Gastroesophageal sphincter (tissue), 2 donors: ENCODE measurements at regions not wholly inside any gene's neighbourhood (a gene's known extent, or its start where the extent isn't known, plus 50 kb on each side); places are given as distances from the start of the nearest gene placed in this dataset.

Source experiments
- POLR2A ChIP-seq, 2 donors: fragments of 450-650 bp; IDR thresholded peaks; one replicate each; pipeline ENCODE4 v1.6.1; 2017; ENCODE audit warnings: antibody characterized with exemption in 2 of 2, mild to moderate bottlenecking in 2 of 2, moderate library complexity in 1 of 2
- POLR2AphosphoS5 ChIP-seq: sonication (generic); formaldehyde crosslinking; IDR thresholded peaks from one replicate; pipeline ENCODE4 v1.6.1; 2017; ENCODE audit warnings: antibody characterized with exemption

DNA sequence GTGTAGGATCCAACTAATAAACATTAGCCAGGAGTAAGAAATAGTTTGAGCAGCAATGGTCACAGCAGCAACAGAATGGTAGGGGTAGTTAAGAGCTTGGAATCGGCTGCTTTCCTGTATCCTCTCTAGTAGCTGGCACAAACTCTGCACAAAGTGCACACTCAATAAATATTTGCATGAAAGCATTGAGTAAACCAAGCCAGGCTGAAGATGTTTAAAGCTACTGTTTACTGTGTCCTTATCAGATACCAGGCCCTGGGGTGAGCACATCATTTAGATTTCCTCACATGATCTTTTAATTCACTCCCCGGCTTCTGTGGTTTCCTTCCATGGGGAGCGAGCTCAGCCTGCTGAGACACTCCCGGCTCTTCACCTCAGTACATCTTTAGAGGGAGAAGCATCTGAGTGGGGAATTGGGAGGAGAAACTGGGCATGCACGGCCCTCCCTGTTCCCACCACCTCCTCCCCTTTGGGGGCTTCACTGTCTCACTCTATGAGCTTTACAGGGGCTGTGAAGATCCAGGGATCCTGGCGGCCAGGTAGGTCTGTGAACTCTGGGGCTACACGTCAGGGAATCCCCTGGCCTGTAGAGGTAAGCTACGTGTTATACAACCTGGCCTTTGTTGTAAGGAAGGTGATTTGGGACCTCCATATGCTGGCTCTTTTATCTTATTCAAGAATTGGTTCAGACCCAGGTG is 107.2 kb upstream of the VASH1 start:
- TF ChIP-seq POLR2A (IDR thresholded peaks at IDR 0.05) (no peak), POLR2AphosphoS5 (no peak)
